ENCODE measurements at regions not wholly inside any gene's neighbourhood (a gene's known extent, or its start where the extent isn't known, plus 50 kb on each side); places are given as distances from the start of the nearest gene placed in this dataset.

DNA sequence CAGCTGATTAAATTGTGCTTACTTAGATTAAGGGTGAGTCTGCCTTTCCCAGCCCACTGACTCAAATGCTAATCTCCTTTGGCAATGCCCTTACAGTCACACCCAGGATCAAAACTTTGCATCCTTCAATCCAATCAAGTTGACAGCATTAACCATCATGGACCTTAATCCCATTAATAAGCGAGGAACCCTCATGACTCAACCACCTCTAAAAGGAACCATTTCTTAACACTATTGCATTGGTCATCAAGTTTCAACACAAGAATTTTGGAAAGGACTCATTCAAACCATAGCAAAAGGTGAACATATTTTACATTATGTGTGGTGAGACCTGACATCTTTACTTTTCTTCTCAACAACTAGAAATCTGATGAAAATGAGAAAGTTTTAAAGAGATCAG is 187.0 kb downstream of the OSR1 start:
- TF ChIP-seq, protein P1, sequence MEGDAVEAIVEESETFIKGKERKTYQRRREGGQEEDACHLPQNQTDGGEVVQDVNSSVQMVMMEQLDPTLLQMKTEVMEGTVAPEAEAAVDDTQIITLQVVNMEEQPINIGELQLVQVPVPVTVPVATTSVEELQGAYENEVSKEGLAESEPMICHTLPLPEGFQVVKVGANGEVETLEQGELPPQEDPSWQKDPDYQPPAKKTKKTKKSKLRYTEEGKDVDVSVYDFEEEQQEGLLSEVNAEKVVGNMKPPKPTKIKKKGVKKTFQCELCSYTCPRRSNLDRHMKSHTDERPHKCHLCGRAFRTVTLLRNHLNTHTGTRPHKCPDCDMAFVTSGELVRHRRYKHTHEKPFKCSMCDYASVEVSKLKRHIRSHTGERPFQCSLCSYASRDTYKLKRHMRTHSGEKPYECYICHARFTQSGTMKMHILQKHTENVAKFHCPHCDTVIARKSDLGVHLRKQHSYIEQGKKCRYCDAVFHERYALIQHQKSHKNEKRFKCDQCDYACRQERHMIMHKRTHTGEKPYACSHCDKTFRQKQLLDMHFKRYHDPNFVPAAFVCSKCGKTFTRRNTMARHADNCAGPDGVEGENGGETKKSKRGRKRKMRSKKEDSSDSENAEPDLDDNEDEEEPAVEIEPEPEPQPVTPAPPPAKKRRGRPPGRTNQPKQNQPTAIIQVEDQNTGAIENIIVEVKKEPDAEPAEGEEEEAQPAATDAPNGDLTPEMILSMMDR (IDR thresholded peaks at IDR 0.05), result no peak
- TF ChIP-seq EP300 (IDR thresholded peaks at IDR 0.05), result no peak

Measured in ovary (tissue), 3 donors.